ENCODE measurements at regions not wholly inside any gene's neighbourhood (a gene's known extent, or its start where the extent isn't known, plus 50 kb on each side); places are given as distances from the start of the nearest gene placed in this dataset.

- TF ChIP-seq POLR2A (IDR thresholded peaks at IDR 0.05; ENCODE audit: low read length), result no peak
- no peak for TF ChIP-seq GATA1 (IDR thresholded peaks at IDR 0.05; ENCODE audit: low read depth, low read length)
Observed at GRCh38 chr1:88145752-88146151, 538.3 kb upstream of the PKN2 start.

Data from erythroblast (primary cell).